Anterior cingulate cortex (tissue), 58 donors: ENCODE measurements at regions not wholly inside any gene's neighbourhood (a gene's known extent, or its start where the extent isn't known, plus 50 kb on each side); places are given as distances from the start of the nearest gene placed in this dataset.
"Not testable (repeated sequence)": the region's sequence is repeated elsewhere in the genome, so short reads cannot be mapped to it uniquely, and the experiment has no call there.

Experiments
- DNase-seq, 58 donors: peaks; one replicate each; lab custom pipeline; 2025; lab: John Stamatoyannopoulos, UW

- DNase-seq, result no peak
Observed at GRCh38 chr5:42874621-42875198, 63.0 kb upstream of the SELENOP start.

DNA sequence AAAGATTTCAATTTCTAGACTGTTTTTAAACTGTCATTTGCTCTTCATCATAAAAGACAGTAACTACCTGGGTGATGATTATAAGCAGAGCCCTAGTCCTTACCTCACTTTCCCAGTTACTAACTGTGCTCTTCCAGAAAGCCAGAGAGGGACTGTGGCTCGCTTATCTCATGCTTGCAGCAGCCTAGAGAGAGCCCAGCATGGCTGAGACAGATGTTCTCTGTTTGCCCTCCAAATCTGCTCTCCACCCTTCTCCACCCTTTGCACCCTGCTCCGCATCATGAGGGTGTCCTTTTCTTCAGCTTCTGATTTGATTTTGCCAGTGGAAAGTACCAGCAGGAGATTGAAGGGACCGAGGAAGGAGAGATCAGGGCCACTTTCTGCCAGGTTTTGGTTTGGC is 61.2 kb upstream of the SELENOP start:
- no peak for DNase-seq

- DNase-seq, result peak in 2 of 58 donors; percentile 8 to 9
Observed at GRCh38 chr5:42870882-42871418, 59.3 kb upstream of the SELENOP start.

GRCh38 chr5:42868417-42868816 is 56.7 kb upstream of the SELENOP start:
- DNase-seq, result not testable (repeated sequence)

DNA sequence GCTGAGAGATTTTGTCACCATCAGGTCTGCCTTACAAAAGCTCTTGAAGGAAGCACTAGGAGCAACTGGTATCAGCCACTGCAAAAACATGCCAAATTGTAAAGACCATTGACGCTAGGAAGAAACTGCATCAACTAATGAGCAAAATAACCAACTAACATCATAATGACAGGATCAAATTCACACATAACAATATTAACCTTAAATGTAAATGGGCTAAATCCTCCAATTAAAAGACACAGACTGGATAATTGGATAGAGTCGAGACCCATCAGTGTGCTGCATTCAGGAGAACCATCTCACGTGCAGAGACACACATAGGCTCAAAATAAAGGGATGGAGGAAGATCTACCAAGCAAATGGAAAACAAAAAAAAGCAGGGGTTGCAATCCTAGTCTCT is 53.1 kb upstream of the SELENOP start:
- not testable (repeated sequence) for DNase-seq
